Body of pancreas (tissue), 4 donors: ENCODE measurements at regions not wholly inside any gene's neighbourhood (a gene's known extent, or its start where the extent isn't known, plus 50 kb on each side); places are given as distances from the start of the nearest gene placed in this dataset.

Source experiments
- ATAC-seq: fragments of 150-250 bp; one replicate; pipeline ENCODE4 v1.9.1; 2016
- DNase-seq, 4 donors: peaks; one replicate each; pipeline ENCODE4 v3.0.0-alpha.2; 2019
- H3K27ac ChIP-seq, 4 donors: fragments of 200-600 bp; sonication (generic); 1 replicate in 3 of 4; 2 replicates in 1 of 4; pipeline versions ENCODE4 v1.5.1 to v1.6.1; 2016 to 2019; ENCODE audit warnings: mild to moderate bottlenecking in 1 of 4, mixed read lengths in 1 of 4, moderate library complexity in 1 of 4
- H3K27me3 ChIP-seq, 2 donors: fragments of 200-600 bp; sonication (generic); one replicate each; pipeline ENCODE4 v1.6.0; 2016; ENCODE audit warnings: mild to moderate bottlenecking in 1 of 2
- H3K36me3 ChIP-seq, 2 donors: fragments of 200-600 bp; sonication (generic); replicated peaks in 1 of 2; 2 replicates each; pipeline ENCODE4 v1.5.1; 2016; ENCODE audit warnings: low read depth in 2 of 2; ENCODE audit not compliant: insufficient read depth in 1 of 2
- H3K4me1 ChIP-seq: fragments of 200-600 bp; sonication (generic); one replicate; pipeline ENCODE4 v1.6.0; 2016
- H3K4me3 ChIP-seq, 2 donors: fragments of 200-600 bp; sonication (generic); 1 replicate in 1 of 2; 2 replicates in 1 of 2; pipeline ENCODE4 v1.5.1; 2016 to 2019
- H3K9me3 ChIP-seq, 3 donors: fragments of 200-600 bp; sonication (generic); 1 replicate in 2 of 3; 2 replicates in 1 of 3; pipeline ENCODE4 v1.5.1; 2016
- POLR2A ChIP-seq, 3 donors: fragments of 450-650 bp; IDR thresholded peaks; one replicate each; pipeline ENCODE4 v1.6.1; 2016; ENCODE audit warnings: antibody characterized with exemption in 3 of 3, mild to moderate bottlenecking in 2 of 3
- WGBS, 2 donors: methylation state at CpG; one replicate each; pipeline ENCODE4 v1.1.5; 2017; 5-methylcytosine and 5-hydroxymethylcytosine counted together
- intact Hi-C: fragments of 100-400 bp; cut with DNase I; formaldehyde crosslinking; loops from one replicate; pipeline ENCODE4 v1.15.1; 2023
- TF ChIP-seq, protein P1 (sequence below), 7 experiments: fragments of 450-650 bp in 4 of 7; fragments of 200-600 bp in 3 of 7; sonication (generic) in 3 of 7; IDR thresholded peaks; one replicate each; pipeline ENCODE4 v1.5.1; 2016 to 2019; ENCODE audit warnings: antibody characterized with exemption in 7 of 7

DNA sequence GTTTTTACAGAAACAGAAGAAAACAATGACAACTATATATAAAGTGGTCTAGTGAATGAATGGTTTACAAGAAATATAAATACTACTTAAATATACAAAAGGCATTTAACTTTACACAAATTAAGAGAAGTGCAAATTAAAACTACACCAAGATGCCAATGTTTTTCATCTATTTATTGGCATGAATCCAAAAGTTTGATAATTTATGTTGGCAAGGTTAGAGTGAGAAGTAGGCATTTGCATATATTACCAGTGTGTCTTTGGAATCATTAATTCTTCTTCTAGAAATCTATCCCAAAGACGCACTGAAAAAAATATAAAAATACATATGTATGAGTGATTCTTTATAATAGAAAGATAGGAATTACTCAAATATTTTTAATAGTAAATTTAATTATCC is 457.4 kb downstream of the MDFIC start:
- no peaks in the 10 kb centered on the region for H3K36me3 ChIP-seq
- ATAC-seq: no peak
- no peak for DNase-seq
- no peak overlapping the region for H3K27ac ChIP-seq
- no peaks in the 10 kb centered on the region for H3K9me3 ChIP-seq
- intact Hi-C loops: no loop called here
- no peak overlapping the region for H3K4me3 ChIP-seq
- 83 to 88% methylated on average over 1 of the region's 1 CpG for WGBS, 2 donors
- no peak for TF ChIP-seq POLR2A (IDR thresholded peaks at IDR 0.05)
- TF ChIP-seq, protein P1, sequence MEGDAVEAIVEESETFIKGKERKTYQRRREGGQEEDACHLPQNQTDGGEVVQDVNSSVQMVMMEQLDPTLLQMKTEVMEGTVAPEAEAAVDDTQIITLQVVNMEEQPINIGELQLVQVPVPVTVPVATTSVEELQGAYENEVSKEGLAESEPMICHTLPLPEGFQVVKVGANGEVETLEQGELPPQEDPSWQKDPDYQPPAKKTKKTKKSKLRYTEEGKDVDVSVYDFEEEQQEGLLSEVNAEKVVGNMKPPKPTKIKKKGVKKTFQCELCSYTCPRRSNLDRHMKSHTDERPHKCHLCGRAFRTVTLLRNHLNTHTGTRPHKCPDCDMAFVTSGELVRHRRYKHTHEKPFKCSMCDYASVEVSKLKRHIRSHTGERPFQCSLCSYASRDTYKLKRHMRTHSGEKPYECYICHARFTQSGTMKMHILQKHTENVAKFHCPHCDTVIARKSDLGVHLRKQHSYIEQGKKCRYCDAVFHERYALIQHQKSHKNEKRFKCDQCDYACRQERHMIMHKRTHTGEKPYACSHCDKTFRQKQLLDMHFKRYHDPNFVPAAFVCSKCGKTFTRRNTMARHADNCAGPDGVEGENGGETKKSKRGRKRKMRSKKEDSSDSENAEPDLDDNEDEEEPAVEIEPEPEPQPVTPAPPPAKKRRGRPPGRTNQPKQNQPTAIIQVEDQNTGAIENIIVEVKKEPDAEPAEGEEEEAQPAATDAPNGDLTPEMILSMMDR (IDR thresholded peaks at IDR 0.05): no peak
- no peaks in the 10 kb centered on the region for H3K4me1 ChIP-seq
- H3K27me3 ChIP-seq: no peaks in the 10 kb centered on the region

DNA sequence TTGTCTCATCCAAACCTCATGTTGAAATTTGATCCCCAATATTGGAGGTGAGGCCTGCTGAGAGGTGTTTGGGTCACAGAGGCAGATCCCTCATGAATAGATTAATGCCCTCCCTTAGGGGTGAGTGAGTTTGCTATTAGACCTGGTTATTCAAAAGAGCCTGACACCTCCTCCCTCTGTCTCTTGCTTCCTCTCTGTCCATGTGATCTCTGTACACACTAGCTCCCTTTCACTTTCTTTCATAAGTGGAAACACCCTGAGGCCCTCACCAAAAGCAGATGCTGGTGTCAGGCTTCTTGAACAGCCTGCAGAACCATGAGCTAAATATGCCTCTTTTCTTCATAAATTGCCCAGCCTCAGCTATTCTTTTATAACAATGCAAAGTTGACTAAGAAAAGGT is 447.1 kb downstream of the MDFIC start:
- ATAC-seq (no peak), DNase-seq (no peak)
- intact Hi-C loops: no loop called here
- H3K27ac ChIP-seq: no peak overlapping the region
- no peaks in the 10 kb centered on the region for H3K4me1 ChIP-seq
- no peak overlapping the region for H3K4me3 ChIP-seq
- H3K36me3 ChIP-seq: no peaks in the 10 kb centered on the region
- no peaks in the 10 kb centered on the region for H3K27me3 ChIP-seq
- TF ChIP-seq, protein P1 (IDR thresholded peaks at IDR 0.05): no peak
- TF ChIP-seq POLR2A (IDR thresholded peaks at IDR 0.05): no peak
- no peaks in the 10 kb centered on the region for H3K9me3 ChIP-seq

DNA sequence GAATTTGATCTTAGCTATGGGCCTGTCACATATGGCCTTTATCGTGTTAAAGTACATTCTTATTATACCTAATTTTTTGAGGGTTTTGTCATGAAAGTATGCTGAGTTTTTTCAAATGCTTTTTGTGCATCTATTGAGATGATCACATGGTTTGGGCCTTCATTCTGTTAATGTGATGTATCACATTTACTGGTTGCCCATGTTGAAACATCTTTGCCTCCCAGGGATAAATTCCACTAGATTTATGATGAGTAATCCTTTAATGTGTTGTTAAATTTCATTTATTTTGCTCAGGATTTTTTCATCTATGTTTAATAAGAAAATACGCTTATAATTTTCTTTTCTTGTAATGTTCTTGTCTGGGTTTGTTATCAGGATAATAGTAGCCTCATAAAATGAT is 442.0 kb downstream of the MDFIC start:
- no peaks in the 10 kb centered on the region for H3K36me3 ChIP-seq
- H3K27me3 ChIP-seq: no peaks in the 10 kb centered on the region
- no peaks in the 10 kb centered on the region for H3K9me3 ChIP-seq
- intact Hi-C loops: no loop called here
- DNase-seq (no peak), ATAC-seq (no peak)
- H3K4me3 ChIP-seq: no peak overlapping the region
- no peak overlapping the region for H3K27ac ChIP-seq
- H3K4me1 ChIP-seq: no peaks in the 10 kb centered on the region
- 85 to 86% methylated on average over 2 of the region's 2 CpGs for WGBS, 2 donors
- TF ChIP-seq POLR2A (IDR thresholded peaks at IDR 0.05): no peak
- TF ChIP-seq, protein P1 (IDR thresholded peaks at IDR 0.05): no peak

DNA sequence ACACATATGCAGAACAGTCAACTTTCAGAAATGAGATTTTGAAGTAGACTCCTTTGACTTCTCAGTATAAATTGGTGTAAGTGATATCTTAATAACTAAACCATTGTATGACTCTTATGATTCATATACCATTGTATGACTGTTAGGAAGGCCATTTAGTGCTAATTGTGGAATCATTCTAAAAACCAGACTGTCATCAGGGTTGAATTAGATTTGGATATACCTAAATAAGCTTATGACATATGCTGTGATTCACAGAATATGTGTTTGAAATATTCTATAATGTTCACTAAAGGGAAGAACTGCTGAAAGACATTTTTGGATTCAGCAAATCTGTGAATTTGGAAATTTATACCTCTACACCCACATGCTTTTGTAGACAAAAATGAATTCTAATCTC is 438.1 kb downstream of the MDFIC start:
- intact Hi-C loops: no loop called here
- ATAC-seq (no peak), DNase-seq (no peak)
- H3K4me1 ChIP-seq: no peaks in the 10 kb centered on the region
- no peak overlapping the region for H3K27ac ChIP-seq
- H3K36me3 ChIP-seq: no peaks in the 10 kb centered on the region
- TF ChIP-seq, protein P1 (IDR thresholded peaks at IDR 0.05): no peak
- TF ChIP-seq POLR2A (IDR thresholded peaks at IDR 0.05): no peak
- H3K9me3 ChIP-seq: no peaks in the 10 kb centered on the region
- H3K27me3 ChIP-seq: no peaks in the 10 kb centered on the region
- H3K4me3 ChIP-seq: no peak overlapping the region

DNA sequence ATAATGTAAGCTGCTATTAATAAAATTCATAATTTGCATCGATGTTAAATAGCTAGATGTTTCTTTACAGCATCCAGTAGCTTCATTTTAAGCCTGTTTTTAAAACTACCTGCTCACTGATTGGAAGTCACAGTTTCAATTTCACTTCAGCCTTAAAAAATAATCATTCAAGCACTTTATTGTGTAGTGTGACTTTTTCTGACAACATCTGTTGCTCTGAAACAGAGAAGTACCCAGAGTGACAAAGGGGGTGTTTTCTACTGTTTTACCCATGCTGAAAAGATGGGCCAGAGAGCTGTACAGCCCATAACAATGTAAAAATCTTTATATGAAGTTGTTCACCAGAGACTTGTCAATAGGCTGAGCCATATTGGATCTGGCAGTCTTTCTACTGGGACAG is 437.2 kb downstream of the MDFIC start:
- Histone ChIP-seq H3K4me1 (no peaks in the 10 kb centered on the region), H3K36me3 (no peaks in the 10 kb centered on the region), H3K27me3 (no peaks in the 10 kb centered on the region), H3K27ac (no peak overlapping the region), H3K9me3 (no peaks in the 10 kb centered on the region), H3K4me3 (no peak overlapping the region)
- intact Hi-C loops: no loop called here
- WGBS, 2 donors: 69 to 89% methylated on average over 1 of the region's 1 CpG
- no peak for ATAC-seq
- DNase-seq: no peak
- TF ChIP-seq, protein P1 (IDR thresholded peaks at IDR 0.05): no peak
- TF ChIP-seq POLR2A (IDR thresholded peaks at IDR 0.05): no peak
